ENCODE measurements at regions not wholly inside any gene's neighbourhood (a gene's known extent, or its start where the extent isn't known, plus 50 kb on each side); places are given as distances from the start of the nearest gene placed in this dataset.

GRCh38 chr5:125510651-125511050 lies 764.2 kb upstream of the ZNF608 start:
- TF ChIP-seq CTCF (IDR thresholded peaks at IDR 0.05) (no peak), POLR2A (IDR thresholded peaks at IDR 0.05) (no peak)
